HuH-7 (cell line): ENCODE measurements at regions not wholly inside any gene's neighbourhood (a gene's known extent, or its start where the extent isn't known, plus 50 kb on each side); places are given as distances from the start of the nearest gene placed in this dataset.
"Not testable (repeated sequence)": the region's sequence is repeated elsewhere in the genome, so short reads cannot be mapped to it uniquely, and the experiment has no call there.

Experiments
- DNase-seq: peaks from one replicate; pipeline ENCODE4 v3.0.0; 2011; ENCODE audit warnings: low spot score

DNA sequence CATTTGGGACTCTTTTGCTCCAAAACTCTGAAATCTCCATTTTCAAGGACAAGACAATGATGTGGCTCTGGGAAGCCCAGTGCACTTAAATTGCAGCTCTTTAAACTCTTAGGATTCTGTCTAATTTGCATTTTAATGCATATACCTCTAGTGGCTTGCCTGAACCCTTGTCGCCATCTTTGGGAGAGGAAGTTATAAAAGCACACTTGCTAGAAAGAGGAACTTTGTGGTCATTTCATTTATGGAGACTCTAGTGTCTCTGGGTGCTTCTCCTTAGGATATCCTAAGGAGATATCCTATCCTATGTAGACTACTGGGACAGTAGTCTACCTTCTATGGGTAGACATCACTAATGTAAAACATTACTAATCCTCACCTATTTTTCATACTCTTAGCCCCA lies 77.3 kb upstream of the SLC1A3 start:
- DNase-seq = no peak

DNA sequence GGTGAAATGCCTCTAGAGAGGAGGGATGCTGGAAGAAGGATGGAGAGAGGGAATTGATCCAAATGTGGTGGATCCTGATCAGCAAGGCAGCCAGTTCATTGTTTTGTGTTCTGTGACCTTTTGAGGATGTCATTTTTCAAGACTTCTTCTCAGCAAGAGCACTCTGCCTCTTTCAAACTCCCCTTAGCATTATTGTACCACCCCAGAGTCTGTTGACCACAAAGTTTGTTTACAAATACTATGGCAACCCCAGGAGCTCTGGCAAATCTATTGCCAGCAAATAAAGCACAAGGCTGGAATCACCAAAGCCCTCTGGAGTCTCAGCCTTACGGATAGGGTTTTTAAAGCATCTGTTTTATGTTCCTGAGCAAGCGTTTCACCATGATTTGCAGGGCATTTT lies 76.2 kb upstream of the SLC1A3 start:
- DNase-seq = no peak

DNA sequence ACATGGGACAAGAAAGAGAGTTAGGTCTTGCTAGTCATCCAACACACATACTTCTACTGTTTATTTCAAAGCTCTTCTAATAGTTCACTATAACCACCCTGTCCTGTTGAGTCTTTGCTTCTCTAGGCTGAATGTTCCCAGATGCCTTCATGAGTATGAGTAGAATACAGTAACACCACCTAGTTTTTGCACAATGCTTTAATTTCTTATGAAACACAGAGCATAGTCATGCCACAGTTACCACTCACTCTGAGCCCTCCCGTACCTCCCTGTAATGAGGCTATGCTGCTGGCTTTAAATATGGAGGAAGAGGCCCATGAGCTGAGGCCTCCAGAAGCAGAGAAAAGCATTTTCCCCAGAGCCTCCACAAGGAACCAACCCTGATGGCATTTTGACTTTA lies 75.0 kb upstream of the SLC1A3 start:
- no peak for DNase-seq

DNA sequence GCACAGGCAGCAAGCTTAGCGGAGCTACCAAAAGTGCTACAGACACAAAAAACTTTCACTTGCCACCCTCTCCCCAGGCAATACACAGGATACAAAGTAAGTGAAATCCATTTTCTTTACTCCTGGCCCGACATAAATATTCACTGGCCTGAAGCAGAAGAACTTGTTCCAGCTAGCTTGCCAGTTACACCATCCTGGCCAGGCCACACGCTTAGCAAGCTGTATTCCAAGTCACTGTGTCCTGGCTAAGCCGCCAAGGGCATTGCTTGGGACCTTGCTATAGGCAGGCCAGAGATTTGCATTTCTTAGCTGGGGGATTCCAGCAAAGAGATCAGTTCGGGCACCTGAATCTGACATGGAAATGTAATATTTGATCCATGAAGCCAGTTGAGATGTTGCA lies 71.0 kb upstream of the SLC1A3 start:
- no peak for DNase-seq

DNA sequence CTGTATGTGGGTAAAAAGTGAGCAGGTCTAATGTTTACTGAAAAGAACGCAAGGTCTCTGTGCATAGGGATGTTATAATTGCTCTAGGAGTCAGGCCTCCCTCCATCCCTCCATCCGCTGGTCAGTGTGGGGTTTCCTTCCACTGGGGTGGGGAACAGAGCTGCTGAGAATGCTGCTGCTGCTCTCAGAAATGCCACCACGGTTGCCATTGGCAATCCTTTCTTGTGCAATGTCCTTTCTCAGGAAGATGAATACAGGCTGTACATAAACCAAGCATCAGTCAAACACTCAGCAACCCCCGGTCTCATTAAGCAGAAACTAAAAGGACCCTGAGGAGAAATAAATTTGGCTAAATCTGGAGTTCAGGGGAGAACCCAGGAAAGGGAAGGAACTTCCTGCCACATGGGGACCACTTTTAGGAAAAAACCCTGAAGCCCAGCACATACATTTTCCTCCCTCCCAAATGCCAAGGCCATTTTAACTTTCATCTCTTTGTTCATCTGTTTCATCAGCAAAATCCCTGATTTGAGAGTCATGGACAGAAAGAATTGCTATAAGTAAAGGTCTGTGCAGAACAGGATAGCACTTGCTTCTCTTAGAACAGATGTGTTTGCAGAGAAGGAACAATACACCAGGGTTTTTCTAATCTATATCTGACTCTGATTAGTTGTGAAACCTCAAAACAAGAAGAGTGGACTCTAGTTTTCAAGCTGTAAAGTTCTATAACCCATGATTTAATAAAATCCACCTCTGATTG lies 70.4 kb upstream of the SLC1A3 start:
- no peak for DNase-seq

DNA sequence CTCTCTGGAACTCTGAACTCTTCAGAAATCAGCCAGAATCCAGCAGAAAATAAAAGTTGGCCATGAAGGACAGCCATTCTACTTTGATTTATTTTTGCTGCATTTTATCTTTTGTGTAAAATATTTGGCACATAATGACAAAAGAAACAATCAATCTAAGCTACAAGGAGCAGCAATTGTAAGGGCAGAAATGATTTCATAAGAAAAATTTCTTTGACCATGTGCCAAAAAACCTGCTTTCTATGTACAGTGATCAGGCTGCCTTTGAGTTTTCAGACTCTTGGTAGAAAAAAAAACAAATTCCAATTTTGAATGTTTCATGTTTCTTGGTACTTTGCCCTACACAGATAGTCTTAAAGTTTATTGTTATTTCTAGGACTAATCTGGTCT lies 69.8 kb upstream of the SLC1A3 start:
- DNase-seq = no peak

DNA sequence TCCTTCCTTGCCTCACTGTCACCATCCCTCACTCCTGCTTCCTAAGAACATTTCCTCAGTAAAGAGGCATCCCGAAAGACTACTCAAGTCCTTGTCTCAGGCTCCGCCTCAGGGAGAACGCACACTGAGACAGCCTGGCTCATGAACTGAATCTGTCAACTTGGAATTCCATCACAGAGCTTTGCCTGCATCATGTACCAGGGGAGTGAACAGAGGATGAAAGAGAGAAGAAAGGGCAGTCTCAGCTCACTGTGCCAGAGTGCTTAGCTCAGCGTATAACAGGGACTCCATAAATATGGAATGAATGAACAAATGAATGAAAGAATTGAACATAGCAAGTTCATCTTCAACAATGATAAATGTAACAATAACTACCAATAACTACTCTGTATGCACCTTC lies 68.7 kb upstream of the SLC1A3 start:
- no peak for DNase-seq

DNA sequence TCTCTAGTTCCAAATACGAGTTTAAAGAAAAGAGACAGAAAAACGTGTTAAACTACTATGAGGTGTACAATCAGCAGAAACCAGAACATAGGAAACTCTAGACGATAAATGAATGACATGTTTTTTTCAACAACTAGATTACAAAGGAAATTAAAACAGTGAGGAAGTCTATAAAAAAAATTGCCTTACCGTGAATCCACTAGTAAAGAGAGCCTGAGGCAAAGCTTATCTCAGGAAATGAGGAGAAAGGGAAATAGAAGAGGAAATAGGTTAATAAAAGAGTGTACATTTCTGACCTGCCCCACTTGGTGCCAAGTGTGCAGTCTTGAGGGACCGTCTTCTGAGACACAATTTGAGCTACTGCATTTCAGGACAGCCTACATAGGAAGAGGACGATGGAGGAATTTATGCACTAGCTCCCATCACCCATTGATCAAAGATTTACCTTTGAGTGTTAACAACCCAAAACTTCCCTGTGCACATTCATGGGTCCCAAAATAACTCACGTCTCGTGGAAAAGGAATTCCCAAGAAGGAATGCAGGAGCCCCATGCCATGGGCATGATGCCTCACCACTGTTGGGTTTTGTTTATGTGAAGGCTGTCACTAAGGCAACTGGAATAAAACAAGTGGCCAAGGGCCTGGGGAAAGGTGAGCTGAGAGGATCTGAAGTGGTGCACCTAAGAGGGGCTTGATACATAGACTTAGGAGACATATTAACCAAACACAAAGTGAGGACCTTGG lies 53.6 kb upstream of the SLC1A3 start:
- DNase-seq = no peak

DNA sequence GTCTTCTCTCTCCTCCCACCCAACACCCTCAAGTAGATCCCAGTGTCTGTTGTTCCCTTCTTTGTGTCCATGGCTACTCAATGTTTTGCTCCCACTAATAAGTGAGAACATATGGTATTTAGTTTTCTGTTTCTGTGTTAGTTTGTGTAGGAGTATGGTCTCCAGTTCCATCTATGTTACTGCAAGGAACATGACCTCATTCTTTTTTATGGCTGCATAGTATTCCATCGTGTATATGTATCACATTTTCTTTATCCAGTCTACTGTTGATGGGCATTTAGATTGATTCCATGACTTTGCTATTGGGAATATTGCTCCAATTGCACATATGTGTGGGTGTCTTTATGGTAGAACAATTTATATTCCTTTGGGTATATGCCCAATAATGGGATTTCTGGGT lies 51.4 kb upstream of the SLC1A3 start:
- DNase-seq = not testable (repeated sequence)
